NCI-H82 treated with DMSO at 0.1 percent for 48 hours (cell line): ENCODE measurements at regions not wholly inside any gene's neighbourhood (a gene's known extent, or its start where the extent isn't known, plus 50 kb on each side); places are given as distances from the start of the nearest gene placed in this dataset.

Source experiments
- DNase-seq: peaks from one replicate; lab custom pipeline; 2025; ENCODE audit not compliant: unreplicated experiment; lab: John Stamatoyannopoulos, UW

GRCh38 chr14:38139926-38140325 lies 67.8 kb upstream of the SSTR1 start:
- no peak for DNase-seq

GRCh38 chr14:38143170-38143569 lies 64.5 kb upstream of the SSTR1 start:
- no peak for DNase-seq

DNA sequence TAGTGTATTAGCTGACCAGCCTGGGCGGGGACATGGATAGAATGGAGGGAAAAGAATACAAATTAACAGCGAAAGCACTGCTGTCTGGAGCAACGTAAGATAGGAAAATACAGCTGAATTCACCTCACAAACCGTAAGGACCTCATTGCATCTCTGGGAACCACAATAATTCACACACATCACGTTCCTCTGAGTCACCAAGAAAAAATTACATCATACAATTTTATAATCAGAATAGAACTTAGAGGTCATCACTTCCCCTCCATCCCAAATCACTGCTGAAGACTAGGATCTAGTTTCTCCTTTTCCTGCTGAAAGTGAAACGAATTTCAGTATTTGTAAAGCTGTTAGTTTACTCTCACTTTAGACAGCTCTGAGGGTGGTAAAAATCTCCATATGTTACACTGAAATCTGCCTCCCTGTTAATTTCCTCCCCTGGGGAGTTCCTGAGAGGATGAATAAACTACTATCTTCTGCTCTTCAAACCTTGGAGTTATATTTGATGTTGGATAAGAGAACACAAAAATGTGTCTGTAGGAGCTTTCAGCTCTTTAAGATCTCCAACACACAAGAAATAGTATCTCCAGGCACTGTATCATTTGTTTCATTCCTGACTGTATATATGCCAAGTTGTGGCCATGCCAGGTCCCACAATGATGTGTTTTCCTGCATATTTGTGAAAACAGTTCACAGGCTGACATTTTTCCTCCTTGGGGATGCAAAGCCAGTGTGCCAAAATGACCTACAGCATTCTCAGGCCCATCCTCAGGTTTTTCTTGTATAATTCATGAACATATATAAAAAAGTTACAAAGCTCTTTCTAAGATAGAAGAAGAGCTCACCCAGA lies 63.8 kb upstream of the SSTR1 start:
- DNase-seq: no peak

GRCh38 chr14:38145142-38145541 lies 62.6 kb upstream of the SSTR1 start:
- no peak for DNase-seq

GRCh38 chr14:38150075-38150474 lies 57.6 kb upstream of the SSTR1 start:
- DNase-seq: no peak
